AG09309 (cell line): ENCODE measurements at regions not wholly inside any gene's neighbourhood (a gene's known extent, or its start where the extent isn't known, plus 50 kb on each side); places are given as distances from the start of the nearest gene placed in this dataset.
"Not testable (repeated sequence)": the region's sequence is repeated elsewhere in the genome, so short reads cannot be mapped to it uniquely, and the experiment has no call there.

Source experiments
- DNase-seq: peaks from one replicate; pipeline ENCODE4 v3.0.0-alpha.2; 2010; ENCODE audit warnings: low read depth
- H3K4me3 ChIP-seq: 2 replicates; pipeline ENCODE4 v1.5.1; 2011; ENCODE audit warnings: mild to moderate bottlenecking, low read depth, low read length, moderate library complexity; ENCODE audit not compliant: control insufficient read depth
- CTCF ChIP-seq: IDR thresholded peaks from 2 replicates; pipeline ENCODE4 v1.5.1; 2011; ENCODE audit warnings: mild to moderate bottlenecking, low read depth, low read length, inconsistent platforms; ENCODE audit not compliant: insufficient read depth, control insufficient read depth; ENCODE audit errors: missing control alignments

- TF ChIP-seq CTCF, result no peak
- no peak for DNase-seq
- H3K4me3 ChIP-seq, result no peak overlapping the region
Measured at GRCh38 chr6:9224539-9224938, 789.2 kb upstream of the SLC35B3 start.

GRCh38 chr6:9213717-9214116 lies 778.4 kb upstream of the SLC35B3 start:
- not testable (repeated sequence) for DNase-seq, H3K4me3 ChIP-seq

GRCh38 chr6:9208966-9209365 lies 773.6 kb upstream of the SLC35B3 start:
- TF ChIP-seq CTCF, result no peak
- no peak for DNase-seq
- H3K4me3 ChIP-seq, result no peak overlapping the region

DNA sequence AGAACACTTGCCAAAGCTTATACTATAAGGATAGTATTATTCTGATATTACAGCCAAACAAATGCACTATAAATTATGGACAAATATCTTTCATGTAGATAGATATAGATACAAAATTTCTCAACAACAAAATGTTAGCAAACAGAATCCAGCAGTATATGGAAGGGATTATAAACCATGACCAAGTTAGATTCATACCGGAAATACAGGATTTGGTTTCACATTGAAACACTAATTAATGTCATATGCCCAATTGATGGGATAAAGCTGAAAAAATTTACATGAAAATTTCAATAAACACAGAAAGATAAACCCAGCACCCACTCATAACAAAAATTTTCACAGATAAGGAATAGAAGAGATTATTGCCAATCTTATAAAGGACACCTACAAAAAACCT lies 770.3 kb upstream of the SLC35B3 start:
- H3K4me3 ChIP-seq, result no peak overlapping the region
- no peak for DNase-seq
- no peak for TF ChIP-seq CTCF

GRCh38 chr6:9204171-9204570 lies 768.8 kb upstream of the SLC35B3 start:
- no peak for TF ChIP-seq CTCF
- DNase-seq, result peak; percentile 17
- no peak overlapping the region for H3K4me3 ChIP-seq

GRCh38 chr6:9200712-9201111 lies 765.4 kb upstream of the SLC35B3 start:
- no peak for TF ChIP-seq CTCF
- no peak for DNase-seq
- no peak overlapping the region for H3K4me3 ChIP-seq

DNA sequence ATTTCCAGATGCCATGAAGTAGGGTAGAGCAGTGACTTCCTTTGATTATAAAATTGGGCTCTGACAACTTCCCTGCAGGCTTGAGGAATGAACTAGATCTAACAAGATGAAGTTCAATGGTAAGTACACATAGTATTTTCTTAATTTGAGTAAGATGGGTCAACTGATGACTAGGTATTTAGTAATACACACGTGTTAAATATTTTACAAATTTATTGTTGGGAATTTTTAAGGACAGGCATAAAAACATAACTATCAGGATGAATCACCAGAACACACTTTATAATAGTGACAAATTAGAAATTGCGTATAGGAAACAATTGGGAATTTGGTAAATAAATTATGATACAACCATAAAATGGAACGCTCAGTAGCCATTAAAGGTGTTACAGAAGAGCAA lies 762.4 kb upstream of the SLC35B3 start:
- no peak overlapping the region for H3K4me3 ChIP-seq
- no peak for TF ChIP-seq CTCF
- no peak for DNase-seq

DNA sequence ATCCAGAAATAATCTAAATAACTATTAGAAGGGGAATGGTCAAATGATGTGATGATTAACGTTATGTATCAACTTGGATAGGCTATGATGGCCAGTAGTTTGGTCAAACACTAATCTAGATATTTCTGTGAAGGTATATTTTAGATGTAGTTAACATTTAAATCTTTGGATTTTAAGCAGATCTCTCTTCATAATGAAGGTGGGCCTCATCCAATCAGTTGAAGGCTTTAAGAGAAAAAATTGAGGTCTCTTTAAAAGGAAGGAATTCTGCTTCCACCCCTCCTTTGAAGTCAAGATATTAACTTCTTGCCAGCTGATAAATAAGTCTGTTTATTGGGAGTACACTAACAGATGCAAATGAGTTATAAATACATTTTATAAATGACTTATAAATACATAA lies 760.0 kb upstream of the SLC35B3 start:
- H3K4me3 ChIP-seq, result no peak overlapping the region
- no peak for TF ChIP-seq CTCF
- no peak for DNase-seq
